ENCODE measurements at regions not wholly inside any gene's neighbourhood (a gene's known extent, or its start where the extent isn't known, plus 50 kb on each side); places are given as distances from the start of the nearest gene placed in this dataset.

- no peak for TF ChIP-seq CTCF (IDR thresholded peaks at IDR 0.05)
- TF ChIP-seq POLR2A (IDR thresholded peaks at IDR 0.05), result no peak
These were observed 169.9 kb downstream of the CYB561 start for GRCh38 chr17:63275971-63276745.

Measured in thyroid gland (tissue), 4 donors.